ENCODE measurements at regions not wholly inside any gene's neighbourhood (a gene's known extent, or its start where the extent isn't known, plus 50 kb on each side); places are given as distances from the start of the nearest gene placed in this dataset.
"Not testable (repeated sequence)": the region's sequence is repeated elsewhere in the genome, so short reads cannot be mapped to it uniquely, and the experiment has no call there.

GRCh38 chr15:31649634-31650033 lies 323.0 kb downstream of the KLF13 start:
- not testable (repeated sequence) for DNase-seq (ENCODE audit: low read depth in 2 of 2, low spot score in 1 of 2)

- DNase-seq (ENCODE audit: low read depth in 2 of 2, low spot score in 1 of 2) = peak; percentile 12 to 33
Observed at GRCh38 chr15:31650055-31650701, 323.5 kb downstream of the KLF13 start.

DNA sequence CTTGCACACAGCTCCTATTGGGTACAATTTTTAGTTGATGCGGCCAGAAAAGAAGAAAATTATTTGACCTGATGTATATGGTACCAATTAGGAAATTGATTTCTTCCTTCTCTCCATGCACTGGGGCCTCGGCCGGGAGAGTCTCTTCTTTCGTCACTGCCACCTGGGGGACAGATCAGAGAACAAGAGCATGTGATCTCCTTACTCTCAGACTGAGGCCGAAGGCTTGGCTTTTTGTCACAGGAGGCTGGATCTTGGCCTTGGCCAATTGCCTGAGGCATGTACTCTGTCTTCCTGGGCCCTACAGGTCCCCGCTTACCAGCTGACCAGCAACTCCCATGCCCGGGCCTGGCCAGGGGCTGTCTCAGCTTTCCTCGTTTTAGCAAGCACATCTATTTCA lies 330.3 kb downstream of the KLF13 start:
- not testable (repeated sequence) for DNase-seq (ENCODE audit: low read depth in 2 of 2, low spot score in 1 of 2)

DNA sequence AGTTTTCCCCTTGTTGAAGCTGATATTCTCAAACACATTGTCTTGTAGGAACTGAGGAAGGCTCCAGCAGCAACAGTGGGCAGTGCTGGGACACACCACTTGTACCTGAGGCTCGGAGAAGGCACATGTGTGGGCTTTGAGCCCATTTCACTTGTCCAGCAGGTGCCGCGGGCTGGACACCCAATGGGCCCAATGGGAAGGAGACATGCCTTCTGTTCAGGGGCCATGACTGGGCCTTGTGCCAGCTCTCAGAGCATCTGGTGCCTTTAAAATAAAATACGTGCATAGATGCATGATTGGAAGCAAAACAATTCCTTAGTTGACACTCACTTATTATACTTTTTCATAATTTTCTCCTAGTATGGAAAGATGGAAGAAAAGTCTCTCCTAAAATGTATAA lies 334.2 kb downstream of the KLF13 start:
- no peak for DNase-seq (ENCODE audit: low read depth in 2 of 2, low spot score in 1 of 2)

- DNase-seq (ENCODE audit: low read depth in 2 of 2, low spot score in 1 of 2) = not testable (repeated sequence)
Observed at GRCh38 chr15:31665732-31666131, 339.1 kb downstream of the KLF13 start.

DNA sequence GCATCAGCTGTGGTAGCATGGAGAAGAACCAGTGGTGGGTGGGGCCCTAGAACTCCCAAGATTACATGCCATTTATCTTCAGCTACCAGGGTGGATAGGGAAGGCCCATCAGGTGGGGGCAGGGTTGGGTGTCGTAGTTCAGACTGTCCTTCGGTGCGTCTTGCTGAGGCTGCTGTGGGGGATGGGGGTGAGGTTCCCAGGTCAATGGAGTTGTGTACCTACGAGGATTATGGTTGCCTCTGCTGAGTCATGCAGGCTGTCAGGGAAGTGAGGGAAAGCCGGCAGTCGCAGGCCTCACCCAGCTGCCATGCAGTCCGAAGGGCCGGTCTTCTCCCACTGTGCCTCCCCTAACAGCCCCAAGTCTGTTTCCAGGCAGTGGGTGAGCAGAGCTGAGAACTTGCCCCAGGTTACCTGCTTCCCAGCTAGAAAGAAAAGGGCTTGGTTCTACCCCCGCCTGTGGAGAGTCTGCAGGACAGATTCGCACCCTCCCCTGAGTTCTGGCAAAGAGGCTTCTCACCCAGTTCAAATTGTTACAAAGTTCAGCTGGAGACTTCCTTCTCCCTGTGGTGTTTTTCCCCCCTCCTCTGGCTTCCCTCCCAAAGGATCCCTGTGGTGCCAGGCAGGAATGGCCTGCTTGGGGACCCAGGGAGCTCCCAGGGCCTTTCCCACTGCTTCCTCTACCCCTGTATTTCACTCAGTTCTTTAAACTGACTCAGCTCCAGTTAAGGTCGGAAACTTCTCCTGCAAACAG lies 342.7 kb downstream of the KLF13 start:
- DNase-seq (ENCODE audit: low read depth in 2 of 2, low spot score in 1 of 2) = not testable (repeated sequence)

DNA sequence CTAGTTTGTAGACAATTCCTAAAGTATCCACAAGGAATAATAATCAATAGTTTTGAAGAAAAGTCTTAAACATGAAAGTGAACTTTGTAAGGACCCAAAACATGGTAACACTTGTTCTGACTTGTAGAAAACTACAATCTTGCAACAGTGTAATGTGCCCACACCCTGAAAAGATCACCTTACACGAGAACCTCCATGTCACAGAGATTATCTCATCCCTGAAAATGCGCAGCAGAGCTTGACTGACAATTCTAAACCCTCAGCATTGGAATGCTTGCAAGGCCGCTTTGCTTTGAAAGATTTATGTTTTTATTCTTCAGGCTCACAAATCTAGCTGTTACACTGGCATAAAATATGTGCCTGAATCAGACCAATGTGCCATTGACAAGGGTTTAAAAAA lies 346.6 kb downstream of the KLF13 start:
- not testable (repeated sequence) for DNase-seq (ENCODE audit: low read depth in 2 of 2, low spot score in 1 of 2)

GRCh38 chr15:31681529-31682259 lies 348.6 kb upstream of the CHRNA7 start:
- not testable (repeated sequence) for DNase-seq (ENCODE audit: low read depth in 2 of 2, low spot score in 1 of 2)

GRCh38 chr15:31687088-31687487 lies 343.2 kb upstream of the CHRNA7 start:
- DNase-seq (ENCODE audit: low read depth in 2 of 2, low spot score in 1 of 2) = not testable (repeated sequence)

DNA sequence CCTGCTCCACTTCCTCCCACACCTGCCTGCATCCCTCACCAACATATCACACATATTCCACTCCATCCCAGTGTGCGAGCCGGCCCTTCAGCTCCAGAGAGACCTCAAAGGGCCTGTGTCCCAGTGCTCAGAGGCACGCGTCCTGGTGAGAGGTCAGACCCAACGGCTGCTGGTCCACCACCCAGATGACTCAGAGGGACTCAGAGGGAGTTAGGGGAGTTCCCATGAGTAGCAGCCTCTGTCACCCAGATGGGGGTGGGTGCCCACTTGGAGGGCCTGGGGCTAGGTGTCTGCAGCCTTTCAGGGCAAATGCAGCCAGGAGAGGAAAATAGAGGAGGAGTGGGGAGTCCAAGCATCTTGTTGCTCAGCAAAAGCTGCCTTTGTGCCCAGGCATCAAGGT lies 333.8 kb upstream of the CHRNA7 start:
- not testable (repeated sequence) for DNase-seq (ENCODE audit: low read depth in 2 of 2, low spot score in 1 of 2)

GRCh38 chr15:31705076-31705678 lies 325.1 kb upstream of the CHRNA7 start:
- not testable (repeated sequence) for DNase-seq (ENCODE audit: low read depth in 2 of 2, low spot score in 1 of 2)

GRCh38 chr15:31707944-31708702 lies 322.2 kb upstream of the CHRNA7 start:
- not testable (repeated sequence) for DNase-seq (ENCODE audit: low read depth in 2 of 2, low spot score in 1 of 2)

DNA sequence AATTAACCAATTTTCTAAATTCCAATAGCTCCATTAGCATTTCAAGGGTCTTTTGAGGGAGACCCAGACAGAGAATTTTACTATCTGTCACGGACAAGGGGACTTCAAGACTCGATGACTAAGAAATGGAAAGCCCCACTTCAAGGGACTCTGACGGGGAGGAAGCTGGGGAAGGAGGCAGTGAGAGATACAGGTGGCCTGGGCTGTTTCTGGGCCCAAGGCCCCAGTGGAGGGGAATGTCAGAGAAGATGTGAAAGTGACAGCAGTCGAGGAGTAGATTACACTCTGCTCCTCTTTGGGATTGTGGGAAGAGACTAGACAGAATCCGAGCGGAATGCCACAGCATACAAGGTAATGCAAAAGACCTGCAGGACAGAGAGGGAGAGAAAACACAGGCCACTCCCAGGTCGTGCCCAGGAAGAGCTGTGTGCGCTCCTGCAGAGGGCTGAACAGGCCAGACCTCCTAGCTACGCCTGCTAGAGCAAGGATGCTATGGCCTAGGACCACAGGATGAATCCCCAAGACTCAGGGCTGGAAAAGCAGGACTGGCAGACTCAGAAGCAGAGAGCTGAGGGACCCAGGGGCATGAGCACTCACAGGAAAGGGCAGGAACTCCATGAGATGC lies 321.5 kb upstream of the CHRNA7 start:
- DNase-seq (ENCODE audit: low read depth in 2 of 2, low spot score in 1 of 2) = not testable (repeated sequence)

DNA sequence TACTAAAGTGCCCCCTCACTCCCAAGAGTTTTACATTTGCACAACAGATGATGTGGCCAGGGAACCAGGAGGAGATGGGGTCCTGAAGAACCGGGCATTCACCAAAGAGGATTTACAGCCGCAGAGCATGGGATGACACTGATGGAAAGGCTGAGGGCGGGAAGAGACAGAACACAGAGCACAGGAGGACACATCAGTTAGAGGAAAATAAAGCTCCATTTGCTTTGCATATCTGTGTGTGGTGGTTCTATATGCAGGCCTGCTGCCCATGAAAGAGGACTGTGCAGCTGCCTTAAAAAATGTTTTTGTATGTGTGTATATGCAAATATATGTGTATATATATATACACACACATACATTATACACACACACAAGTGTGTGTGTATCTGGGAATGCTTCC lies 320.8 kb upstream of the CHRNA7 start:
- DNase-seq (ENCODE audit: low read depth in 2 of 2, low spot score in 1 of 2) = not testable (repeated sequence)

DNA sequence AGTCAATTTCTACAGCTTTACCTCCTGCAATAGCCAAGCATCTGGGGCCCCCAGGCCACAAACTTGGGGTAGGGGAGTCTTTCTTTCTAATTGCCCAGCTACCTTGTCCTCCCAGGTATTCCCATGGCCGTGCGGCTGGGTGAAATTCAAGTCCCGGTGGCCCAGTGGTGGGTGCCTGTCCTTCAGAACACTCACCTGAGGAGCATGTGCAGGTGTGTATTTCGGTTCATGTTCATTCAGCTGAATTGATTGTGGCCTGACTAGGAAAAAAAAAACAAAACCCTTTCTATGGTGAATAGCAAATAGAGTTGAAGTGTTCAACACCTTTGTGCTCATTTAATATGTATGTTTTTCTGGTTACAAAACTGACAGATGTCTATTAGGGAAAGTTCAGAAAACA lies 319.5 kb upstream of the CHRNA7 start:
- DNase-seq (ENCODE audit: low read depth in 2 of 2, low spot score in 1 of 2) = not testable (repeated sequence)

- not testable (repeated sequence) for DNase-seq (ENCODE audit: low read depth in 2 of 2, low spot score in 1 of 2)
Observed at GRCh38 chr15:31715208-31715607, 315.1 kb upstream of the CHRNA7 start.

GRCh38 chr15:31718625-31719024 lies 311.7 kb upstream of the CHRNA7 start:
- DNase-seq (ENCODE audit: low read depth in 2 of 2, low spot score in 1 of 2) = not testable (repeated sequence)

DNA sequence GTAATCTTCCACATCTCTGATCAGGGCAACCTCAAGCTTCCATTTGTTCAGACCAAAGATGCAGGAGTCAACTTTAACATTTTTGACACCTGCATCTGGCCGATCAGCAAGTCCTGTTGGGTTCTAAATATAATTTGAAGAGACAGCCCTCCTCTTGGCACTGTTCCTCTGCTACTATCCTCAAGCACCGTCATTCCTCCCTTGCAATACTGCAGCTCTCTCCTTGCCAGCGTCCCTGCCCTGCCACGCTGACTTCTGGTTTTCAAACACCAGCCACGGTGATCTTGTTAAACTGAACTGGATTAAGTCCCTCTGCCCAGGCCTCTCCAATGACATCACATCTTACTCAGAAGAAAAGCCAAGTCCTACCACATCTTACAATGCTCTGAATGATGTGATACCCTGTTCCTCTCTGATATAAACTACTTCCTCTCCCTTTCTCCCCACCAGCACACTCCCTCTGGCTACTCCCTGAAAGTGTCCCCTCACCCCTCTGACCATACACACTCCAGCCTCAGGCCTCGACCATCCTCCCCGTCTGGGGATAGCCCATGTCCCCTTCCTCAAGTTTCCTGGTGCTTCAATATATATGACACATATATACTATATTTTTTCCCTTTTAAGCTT lies 310.8 kb upstream of the CHRNA7 start:
- DNase-seq (ENCODE audit: low read depth in 2 of 2, low spot score in 1 of 2) = not testable (repeated sequence)

DNA sequence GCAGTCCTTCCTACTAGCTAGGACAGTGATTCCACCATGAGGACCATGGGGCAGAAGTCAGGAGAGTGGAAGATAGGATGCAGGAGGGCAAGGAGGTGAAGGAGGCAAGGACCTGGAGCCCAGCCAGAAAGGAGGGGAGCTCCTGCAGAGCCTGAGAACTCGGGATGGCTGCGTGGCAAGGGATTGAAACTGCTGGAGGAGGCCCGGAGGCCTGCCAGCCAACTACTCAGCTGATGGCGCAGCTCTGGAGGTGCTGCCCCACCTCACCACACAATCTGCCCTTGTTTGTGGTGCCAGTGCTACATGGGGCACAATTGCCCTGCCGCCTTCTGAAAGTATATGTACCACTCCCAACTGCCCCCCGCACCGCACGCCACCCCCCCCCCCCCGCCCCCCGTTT lies 307.3 kb upstream of the CHRNA7 start:
- not testable (repeated sequence) for DNase-seq (ENCODE audit: low read depth in 2 of 2, low spot score in 1 of 2)

DNA sequence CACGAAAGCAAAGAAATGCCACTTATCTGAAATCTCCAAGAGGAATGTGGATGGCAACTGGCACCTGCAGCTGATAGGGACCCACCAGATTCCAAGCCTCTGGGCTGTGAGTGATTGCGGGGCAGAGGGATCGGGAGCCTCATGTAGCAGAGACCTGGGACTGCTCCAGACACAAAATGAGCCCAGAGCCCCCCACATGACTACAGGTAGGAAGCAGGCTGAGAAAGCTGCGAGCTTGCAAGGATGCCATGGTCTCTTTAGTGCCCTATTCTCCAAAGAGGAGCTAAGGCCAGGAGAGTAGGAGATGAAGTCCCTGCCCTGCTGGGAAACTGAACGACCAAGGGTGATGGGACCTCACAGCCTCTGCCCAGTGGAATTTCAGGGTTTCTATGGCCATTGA lies 305.4 kb upstream of the CHRNA7 start:
- DNase-seq (ENCODE audit: low read depth in 2 of 2, low spot score in 1 of 2) = not testable (repeated sequence)
